ENCODE measurements at regions not wholly inside any gene's neighbourhood (a gene's known extent, or its start where the extent isn't known, plus 50 kb on each side); places are given as distances from the start of the nearest gene placed in this dataset.
"Not testable (repeated sequence)": the region's sequence is repeated elsewhere in the genome, so short reads cannot be mapped to it uniquely, and the experiment has no call there.

GRCh38 chr9:102507044-102507687 is 488.0 kb upstream of the CYLC2 start:
- Mint-ChIP-seq H3K4me3 (no peak overlapping the region), H3K36me3 (ENCODE audit: low read depth) (no peaks in the 10 kb centered on the region), H3K27me3 (no peaks in the 10 kb centered on the region), H3K9me3 (no peaks in the 10 kb centered on the region), H3K4me1 (ENCODE audit: low read depth) (no peaks in the 10 kb centered on the region), H3K27ac (no peak overlapping the region)
- no peak for DNase-seq

DNA sequence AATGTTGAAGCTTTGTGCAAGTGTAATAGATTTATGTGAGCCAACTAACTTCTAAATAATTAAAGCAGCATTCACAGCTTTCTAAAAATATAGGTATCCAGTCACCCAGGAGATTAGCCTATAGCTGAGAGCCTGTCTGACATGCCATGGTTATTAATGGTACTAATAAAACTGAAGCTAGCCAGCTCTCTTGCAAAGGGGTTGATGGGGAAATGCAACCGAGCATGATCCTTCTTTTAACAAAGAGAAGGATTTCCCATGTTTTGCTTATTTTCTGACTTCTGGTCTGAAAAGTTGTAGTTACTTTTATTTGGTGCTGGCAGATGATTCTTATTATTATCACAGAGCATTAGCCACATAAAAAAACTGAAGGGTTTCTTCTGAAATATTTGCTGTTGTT is 488.7 kb upstream of the CYLC2 start:
- peaks cover 2% of the 10 kb centered on the region for H3K9me3 Mint-ChIP-seq
- no peak overlapping the region for H3K27ac Mint-ChIP-seq
- H3K4me3 Mint-ChIP-seq = no peak overlapping the region
- no peaks in the 10 kb centered on the region for H3K4me1 Mint-ChIP-seq (ENCODE audit: low read depth)
- H3K27me3 Mint-ChIP-seq = no peaks in the 10 kb centered on the region
- DNase-seq = no peak
- H3K36me3 Mint-ChIP-seq (ENCODE audit: low read depth) = no peaks in the 10 kb centered on the region

GRCh38 chr9:102499468-102499867 is 495.7 kb upstream of the CYLC2 start:
- H3K4me1 Mint-ChIP-seq (ENCODE audit: low read depth) = no peaks in the 10 kb centered on the region
- no peak overlapping the region for H3K27ac Mint-ChIP-seq
- no peaks in the 10 kb centered on the region for H3K36me3 Mint-ChIP-seq (ENCODE audit: low read depth)
- no peak for DNase-seq
- no peak overlapping the region for H3K4me3 Mint-ChIP-seq
- H3K27me3 Mint-ChIP-seq = no peaks in the 10 kb centered on the region
- peaks cover 2% of the 10 kb centered on the region for H3K9me3 Mint-ChIP-seq

- H3K27me3 Mint-ChIP-seq = no peaks in the 10 kb centered on the region
- no peaks in the 10 kb centered on the region for H3K4me1 Mint-ChIP-seq (ENCODE audit: low read depth)
- no peaks in the 10 kb centered on the region for H3K36me3 Mint-ChIP-seq (ENCODE audit: low read depth)
- H3K4me3 Mint-ChIP-seq = no peak overlapping the region
- H3K27ac Mint-ChIP-seq = no peak overlapping the region
- peaks cover 2% of the 10 kb centered on the region for H3K9me3 Mint-ChIP-seq
- no peak for DNase-seq
These were observed 497.4 kb upstream of the CYLC2 start for GRCh38 chr9:102497709-102498108.

DNA sequence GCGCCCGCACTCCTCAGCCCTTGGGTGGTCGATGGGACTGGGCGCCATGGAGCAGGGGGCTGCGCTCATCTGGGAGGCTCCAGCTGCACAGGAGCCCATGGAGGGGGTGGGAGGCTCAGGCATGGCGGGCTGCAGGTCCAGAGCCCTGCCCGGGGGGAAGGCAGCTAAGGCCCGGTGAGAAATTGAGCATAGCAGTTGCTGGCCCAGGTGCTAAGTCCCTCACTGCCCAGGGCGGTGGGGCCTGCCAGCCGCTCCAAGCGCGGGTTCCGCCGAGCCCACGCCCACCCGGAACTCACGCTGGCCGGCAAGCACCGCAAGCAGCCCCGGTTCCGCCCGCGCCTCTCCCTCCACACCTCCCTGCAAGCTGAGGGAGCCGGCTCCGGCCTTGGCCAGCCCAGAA is 508.2 kb upstream of the CYLC2 start:
- not testable (repeated sequence) for H3K4me1 Mint-ChIP-seq (ENCODE audit: low read depth); H3K36me3 Mint-ChIP-seq (ENCODE audit: low read depth); H3K27me3 Mint-ChIP-seq; DNase-seq; H3K9me3 Mint-ChIP-seq; H3K27ac Mint-ChIP-seq; H3K4me3 Mint-ChIP-seq

DNA sequence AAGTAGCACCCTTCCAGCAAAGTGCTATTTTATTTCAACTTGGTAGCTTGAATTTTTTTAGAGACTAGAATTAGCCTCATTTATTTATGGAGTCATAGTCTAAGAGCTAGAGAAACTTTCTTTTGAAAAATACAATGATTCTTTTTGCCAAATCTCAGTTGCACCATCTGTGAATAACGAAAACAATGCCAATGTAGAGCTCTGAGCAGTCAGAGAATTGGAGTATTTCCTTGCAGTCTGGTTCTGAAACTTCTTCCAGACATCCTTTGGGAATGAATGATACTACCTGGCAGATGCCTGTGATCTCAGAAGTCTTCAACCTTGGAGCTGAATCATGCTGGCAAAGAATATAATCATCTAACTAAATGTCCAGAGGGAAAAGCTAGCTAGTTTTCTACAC is 511.5 kb upstream of the CYLC2 start:
- Mint-ChIP-seq H3K36me3 (ENCODE audit: low read depth) (no peaks in the 10 kb centered on the region), H3K27me3 (no peaks in the 10 kb centered on the region)

DNA sequence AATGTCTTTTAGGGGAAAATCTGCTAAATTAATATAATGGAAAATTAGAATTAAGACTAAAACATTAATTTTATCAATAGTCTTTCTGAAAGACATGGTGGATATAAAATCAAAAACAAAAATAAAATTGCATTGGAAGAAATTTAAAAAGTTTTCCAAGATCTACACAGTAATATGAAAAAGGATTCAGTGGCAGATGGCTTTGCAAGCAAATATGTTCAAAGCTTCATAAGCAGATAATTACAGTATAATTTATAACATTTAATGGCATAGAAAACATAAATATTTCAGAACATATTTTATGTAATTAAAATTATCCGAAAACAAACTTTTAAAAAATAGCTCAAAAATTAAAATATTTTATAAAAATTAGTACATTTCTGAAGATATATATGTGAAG is 512.4 kb upstream of the CYLC2 start:
- DNase-seq = no peak
- Mint-ChIP-seq H3K27ac (no peak overlapping the region), H3K4me3 (no peak overlapping the region), H3K36me3 (ENCODE audit: low read depth) (no peaks in the 10 kb centered on the region), H3K27me3 (no peaks in the 10 kb centered on the region), H3K4me1 (ENCODE audit: low read depth) (no peaks in the 10 kb centered on the region), H3K9me3 (peaks cover 3% of the 10 kb centered on the region)

More for the DNA sequence above, 511.5 kb upstream of the CYLC2 start:
- peaks cover 3% of the 10 kb centered on the region for H3K9me3 Mint-ChIP-seq
- no peak overlapping the region for H3K4me3 Mint-ChIP-seq
- H3K27ac Mint-ChIP-seq = no peak overlapping the region
- no peaks in the 10 kb centered on the region for H3K4me1 Mint-ChIP-seq (ENCODE audit: low read depth)
- DNase-seq = no peak

GRCh38 chr9:102479191-102479590 is 515.9 kb upstream of the CYLC2 start:
- Mint-ChIP-seq H3K27ac (no peak overlapping the region), H3K27me3 (no peaks in the 10 kb centered on the region), H3K9me3 (peaks cover 3% of the 10 kb centered on the region)

GRCh38 chr9:102474357-102474756 is 520.8 kb upstream of the CYLC2 start:
- Mint-ChIP-seq H3K9me3 (peaks cover 2% of the 10 kb centered on the region), H3K27me3 (no peaks in the 10 kb centered on the region), H3K36me3 (ENCODE audit: low read depth) (no peaks in the 10 kb centered on the region), H3K4me1 (ENCODE audit: low read depth) (no peaks in the 10 kb centered on the region), H3K27ac (no peak overlapping the region), H3K4me3 (no peak overlapping the region)
- DNase-seq = no peak

More at GRCh38 chr9:102479191-102479590, 515.9 kb upstream of the CYLC2 start:
- Mint-ChIP-seq H3K36me3 (ENCODE audit: low read depth) (no peaks in the 10 kb centered on the region), H3K4me3 (no peak overlapping the region), H3K4me1 (ENCODE audit: low read depth) (no peaks in the 10 kb centered on the region)
- no peak for DNase-seq

- H3K36me3 Mint-ChIP-seq (ENCODE audit: low read depth) = not testable (repeated sequence)
These were observed 525.7 kb upstream of the CYLC2 start for GRCh38 chr9:102469430-102469829.

GRCh38 chr9:102461156-102461819 is 533.8 kb upstream of the CYLC2 start:
- H3K27ac Mint-ChIP-seq = no peak overlapping the region
- no peak for DNase-seq
- H3K27me3 Mint-ChIP-seq = no peaks in the 10 kb centered on the region
- H3K9me3 Mint-ChIP-seq = peaks cover 11% of the 10 kb centered on the region
- H3K4me1 Mint-ChIP-seq (ENCODE audit: low read depth) = no peaks in the 10 kb centered on the region
- no peaks in the 10 kb centered on the region for H3K36me3 Mint-ChIP-seq (ENCODE audit: low read depth)
- H3K4me3 Mint-ChIP-seq = no peak overlapping the region

More at GRCh38 chr9:102469430-102469829, 525.7 kb upstream of the CYLC2 start:
- not testable (repeated sequence) for DNase-seq; H3K27me3 Mint-ChIP-seq; H3K4me1 Mint-ChIP-seq (ENCODE audit: low read depth); H3K4me3 Mint-ChIP-seq; H3K27ac Mint-ChIP-seq
- peaks cover 14% of the 10 kb centered on the region for H3K9me3 Mint-ChIP-seq

DNA sequence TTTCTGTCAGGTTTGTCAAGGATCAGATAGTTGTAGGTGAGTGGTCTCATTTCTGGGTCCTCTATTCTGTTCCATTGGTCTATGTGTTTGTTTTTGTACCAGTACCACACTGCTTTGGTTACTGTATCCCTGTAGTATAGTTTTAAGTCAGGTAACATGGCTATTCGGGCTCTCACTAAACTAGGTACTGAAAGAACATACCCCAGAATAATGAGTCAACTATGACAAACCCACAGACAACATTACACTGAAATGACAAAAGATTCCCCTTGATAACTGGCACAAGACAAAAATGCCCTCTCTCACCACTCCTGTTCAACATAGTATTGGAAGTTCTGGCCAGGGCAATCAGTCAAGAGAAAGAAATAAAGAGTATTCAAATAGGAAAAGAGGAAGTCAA is 535.3 kb upstream of the CYLC2 start:
- no peak for DNase-seq
- Mint-ChIP-seq H3K27me3 (no peaks in the 10 kb centered on the region), H3K4me3 (no peak overlapping the region), H3K27ac (no peak overlapping the region), H3K36me3 (ENCODE audit: low read depth) (no peaks in the 10 kb centered on the region), H3K9me3 (peaks cover 11% of the 10 kb centered on the region), H3K4me1 (ENCODE audit: low read depth) (no peaks in the 10 kb centered on the region)

- peaks cover 11% of the 10 kb centered on the region for H3K9me3 Mint-ChIP-seq
- H3K4me1 Mint-ChIP-seq (ENCODE audit: low read depth) = no peaks in the 10 kb centered on the region
- no peak overlapping the region for H3K4me3 Mint-ChIP-seq
- DNase-seq = no peak
- no peaks in the 10 kb centered on the region for H3K27me3 Mint-ChIP-seq
- H3K27ac Mint-ChIP-seq = no peak overlapping the region
- H3K36me3 Mint-ChIP-seq (ENCODE audit: low read depth) = no peaks in the 10 kb centered on the region
These were observed 538.6 kb upstream of the CYLC2 start for GRCh38 chr9:102456562-102456961.

DNA sequence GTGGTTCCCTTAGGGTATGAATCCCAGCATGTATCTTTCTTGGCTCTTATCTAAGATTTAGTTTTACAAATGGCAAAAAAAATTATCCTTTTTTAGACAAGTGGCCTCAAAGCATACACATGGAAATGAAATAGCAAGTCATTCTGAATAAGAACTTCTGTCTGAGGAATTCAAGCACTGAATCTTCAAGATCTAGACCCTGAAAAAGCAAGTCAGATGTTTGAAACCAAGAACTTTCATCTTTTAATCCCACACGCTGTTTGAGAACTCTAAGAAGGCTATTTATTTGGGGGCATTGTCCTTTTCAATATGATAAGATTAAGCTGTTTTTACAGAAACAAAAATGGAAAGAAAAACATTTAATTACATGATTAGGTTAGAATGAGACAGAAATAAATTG is 549.2 kb upstream of the CYLC2 start:
- Mint-ChIP-seq H3K27ac (no peak overlapping the region), H3K27me3 (no peaks in the 10 kb centered on the region), H3K36me3 (ENCODE audit: low read depth) (no peaks in the 10 kb centered on the region), H3K9me3 (peaks cover 8% of the 10 kb centered on the region), H3K4me1 (ENCODE audit: low read depth) (no peaks in the 10 kb centered on the region), H3K4me3 (no peak overlapping the region)
- DNase-seq = no peak

GRCh38 chr9:102445181-102445747 is 549.9 kb upstream of the CYLC2 start:
- Mint-ChIP-seq H3K4me3 (no peak overlapping the region), H3K27me3 (no peaks in the 10 kb centered on the region), H3K4me1 (ENCODE audit: low read depth) (no peaks in the 10 kb centered on the region), H3K36me3 (ENCODE audit: low read depth) (no peaks in the 10 kb centered on the region), H3K27ac (no peak overlapping the region), H3K9me3 (peaks cover 9% of the 10 kb centered on the region)
- DNase-seq = no peak

All from activated T-cell treated with anti-CD3 and anti-CD28 coated beads, Interleukin-2, amount 50 U/mL, for 24 hours (primary cell).